SK-N-SH treated with all-trans-retinoic acid at 6 μM for 48 hours (cell line): ENCODE measurements at regions not wholly inside any gene's neighbourhood (a gene's known extent, or its start where the extent isn't known, plus 50 kb on each side); places are given as distances from the start of the nearest gene placed in this dataset.

Source experiments
- ARNTL ChIP-seq: fragments of 450-650 bp; formaldehyde crosslinking; IDR thresholded peaks from 2 replicates; pipeline ENCODE4 v1.5.0; 2020; ENCODE audit warnings: low read depth, mild to moderate bottlenecking, moderate library complexity, borderline replicate concordance
- ESRRG ChIP-seq: fragments of 250-450 bp; sonication (Bioruptor Pico); IDR thresholded peaks from 2 replicates; pipeline ENCODE4 v1.6.1; 2021; ENCODE audit warnings: mild to moderate bottlenecking
- OSR1 ChIP-seq: fragments of 250-450 bp; sonication (Bioruptor Pico); IDR thresholded peaks from 2 replicates; pipeline ENCODE4 v1.8.0; 2022; ENCODE audit warnings: moderate library complexity, mild to moderate bottlenecking, inconsistent platforms
- PPARA ChIP-seq: fragments of 250-450 bp; sonication (Bioruptor Pico); IDR thresholded peaks from 2 replicates; pipeline ENCODE4 v1.5.0; 2020; ENCODE audit warnings: mild to moderate bottlenecking, borderline replicate concordance
- RARB ChIP-seq: fragments of 250-450 bp; sonication (Bioruptor Pico); IDR thresholded peaks from 2 replicates; pipeline ENCODE4 v1.8.0; 2021; ENCODE audit warnings: mild to moderate bottlenecking, moderate library complexity
- SNAI2 ChIP-seq: fragments of 250-450 bp; sonication (Bioruptor Pico); IDR thresholded peaks from 2 replicates; pipeline ENCODE4 v1.5.0; 2020; ENCODE audit warnings: mild to moderate bottlenecking, moderate library complexity
- TCF4 ChIP-seq: fragments of 250-450 bp; sonication (Bioruptor Pico); IDR thresholded peaks from 2 replicates; pipeline ENCODE4 v1.8.0; 2021; ENCODE audit warnings: mild to moderate bottlenecking, moderate library complexity, borderline replicate concordance
- TOX ChIP-seq: fragments of 250-450 bp; sonication (Bioruptor Pico); IDR thresholded peaks from 2 replicates; pipeline ENCODE4 v1.8.0; 2021; ENCODE audit warnings: mild to moderate bottlenecking, moderate library complexity, borderline replicate concordance
- ZNF70 ChIP-seq: fragments of 450-650 bp; formaldehyde crosslinking; IDR thresholded peaks from 2 replicates; pipeline ENCODE4 v1.5.0; 2020; ENCODE audit warnings: mild to moderate bottlenecking, moderate library complexity
- ZNF8 ChIP-seq: fragments of 450-650 bp; formaldehyde crosslinking; IDR thresholded peaks from 2 replicates; pipeline ENCODE4 v1.5.0; 2020; ENCODE audit warnings: mild to moderate bottlenecking, moderate library complexity
- TF ChIP-seq, protein P1 (sequence below): fragments of 250-450 bp; sonication (Bioruptor Pico); IDR thresholded peaks from 2 replicates; pipeline ENCODE4 v1.5.1; 2021; ENCODE audit warnings: mild to moderate bottlenecking, moderate library complexity
- TF ChIP-seq, protein P2 (sequence below): fragments of 250-450 bp; sonication (Bioruptor Pico); IDR thresholded peaks from 2 replicates; pipeline ENCODE4 v1.5.1; 2020; ENCODE audit warnings: low read depth, mild to moderate bottlenecking, moderate library complexity
- TF ChIP-seq, protein P3 (sequence below): fragments of 250-450 bp; sonication (Bioruptor Pico); IDR thresholded peaks from 2 replicates; pipeline ENCODE4 v1.8.0; 2021; ENCODE audit warnings: low read depth, mild to moderate bottlenecking, moderate library complexity, borderline replicate concordance

DNA sequence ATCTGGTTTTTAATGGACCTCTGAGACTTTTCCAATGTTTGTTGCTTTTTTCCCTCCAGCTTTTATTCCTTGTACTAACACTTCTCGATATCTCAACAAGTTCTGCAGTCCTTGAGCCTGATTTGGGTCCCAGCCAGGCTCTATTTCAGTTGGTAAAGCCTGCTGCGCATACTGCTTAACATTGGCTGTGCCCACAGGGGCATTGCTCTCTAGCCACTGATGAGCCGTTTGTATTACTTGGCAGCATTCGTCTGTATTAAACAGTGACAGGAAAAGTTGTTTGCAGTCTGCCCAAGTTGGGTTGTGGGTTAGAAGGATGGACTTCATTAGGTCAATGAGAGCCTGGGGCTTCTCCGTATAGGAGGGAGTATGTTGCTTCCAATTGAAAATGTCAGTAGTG, 59.6 kb upstream of the XAGE1B start:
- TF ChIP-seq ZNF8 (CRISPR knock-in tag): no peak
- TF ChIP-seq ARNTL (CRISPR knock-in tag): no peak
- TF ChIP-seq, protein P1, sequence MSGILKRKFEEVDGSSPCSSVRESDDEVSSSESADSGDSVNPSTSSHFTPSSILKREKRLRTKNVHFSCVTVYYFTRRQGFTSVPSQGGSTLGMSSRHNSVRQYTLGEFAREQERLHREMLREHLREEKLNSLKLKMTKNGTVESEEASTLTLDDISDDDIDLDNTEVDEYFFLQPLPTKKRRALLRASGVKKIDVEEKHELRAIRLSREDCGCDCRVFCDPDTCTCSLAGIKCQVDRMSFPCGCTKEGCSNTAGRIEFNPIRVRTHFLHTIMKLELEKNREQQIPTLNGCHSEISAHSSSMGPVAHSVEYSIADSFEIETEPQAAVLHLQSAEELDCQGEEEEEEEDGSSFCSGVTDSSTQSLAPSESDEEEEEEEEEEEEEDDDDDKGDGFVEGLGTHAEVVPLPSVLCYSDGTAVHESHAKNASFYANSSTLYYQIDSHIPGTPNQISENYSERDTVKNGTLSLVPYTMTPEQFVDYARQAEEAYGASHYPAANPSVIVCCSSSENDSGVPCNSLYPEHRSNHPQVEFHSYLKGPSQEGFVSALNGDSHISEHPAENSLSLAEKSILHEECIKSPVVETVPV (CRISPR knock-in tag): no peak
- no peak for TF ChIP-seq ESRRG (CRISPR knock-in tag)
- TF ChIP-seq TCF4 (CRISPR knock-in tag): no peak
- TF ChIP-seq PPARA (CRISPR knock-in tag): no peak
- TF ChIP-seq ZNF70 (CRISPR knock-in tag): no peak
- no peak for TF ChIP-seq OSR1 (CRISPR knock-in tag)
- TF ChIP-seq, protein P2, sequence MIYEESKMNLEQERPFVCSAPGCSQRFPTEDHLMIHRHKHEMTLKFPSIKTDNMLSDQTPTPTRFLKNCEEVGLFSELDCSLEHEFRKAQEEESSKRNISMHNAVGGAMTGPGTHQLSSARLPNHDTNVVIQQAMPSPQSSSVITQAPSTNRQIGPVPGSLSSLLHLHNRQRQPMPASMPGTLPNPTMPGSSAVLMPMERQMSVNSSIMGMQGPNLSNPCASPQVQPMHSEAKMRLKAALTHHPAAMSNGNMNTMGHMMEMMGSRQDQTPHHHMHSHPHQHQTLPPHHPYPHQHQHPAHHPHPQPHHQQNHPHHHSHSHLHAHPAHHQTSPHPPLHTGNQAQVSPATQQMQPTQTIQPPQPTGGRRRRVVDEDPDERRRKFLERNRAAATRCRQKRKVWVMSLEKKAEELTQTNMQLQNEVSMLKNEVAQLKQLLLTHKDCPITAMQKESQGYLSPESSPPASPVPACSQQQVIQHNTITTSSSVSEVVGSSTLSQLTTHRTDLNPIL: no peak
- TF ChIP-seq, protein P3, sequence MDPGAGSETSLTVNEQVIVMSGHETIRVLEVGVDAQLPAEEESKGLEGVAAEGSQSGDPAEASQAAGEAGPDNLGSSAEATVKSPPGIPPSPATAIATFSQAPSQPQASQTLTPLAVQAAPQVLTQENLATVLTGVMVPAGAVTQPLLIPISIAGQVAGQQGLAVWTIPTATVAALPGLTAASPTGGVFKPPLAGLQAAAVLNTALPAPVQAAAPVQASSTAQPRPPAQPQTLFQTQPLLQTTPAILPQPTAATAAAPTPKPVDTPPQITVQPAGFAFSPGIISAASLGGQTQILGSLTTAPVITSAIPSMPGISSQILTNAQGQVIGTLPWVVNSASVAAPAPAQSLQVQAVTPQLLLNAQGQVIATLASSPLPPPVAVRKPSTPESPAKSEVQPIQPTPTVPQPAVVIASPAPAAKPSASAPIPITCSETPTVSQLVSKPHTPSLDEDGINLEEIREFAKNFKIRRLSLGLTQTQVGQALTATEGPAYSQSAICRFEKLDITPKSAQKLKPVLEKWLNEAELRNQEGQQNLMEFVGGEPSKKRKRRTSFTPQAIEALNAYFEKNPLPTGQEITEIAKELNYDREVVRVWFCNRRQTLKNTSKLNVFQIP (CRISPR knock-in tag): no peak
- no peak for TF ChIP-seq SNAI2 (CRISPR knock-in tag)
- no peak for TF ChIP-seq TOX (CRISPR knock-in tag)
- no peak for TF ChIP-seq RARB (CRISPR knock-in tag)
